ENCODE measurements at regions not wholly inside any gene's neighbourhood (a gene's known extent, or its start where the extent isn't known, plus 50 kb on each side); places are given as distances from the start of the nearest gene placed in this dataset.

GRCh38 chr16:9309844-9310243, 218.4 kb downstream of the HAPSTR1 start:
- dilution Hi-C loops (cut with MboI; ENCODE audit: extremely low pct_ligation_motif_present, low sequenced_read_pairs) (no loop called here), intact Hi-C loops (cut with micrococcal nuclease) (no loop called here)
- BruUV-seq (replicated peaks) = no TSS peak
- no peak overlapping the region for H3K4me3 ChIP-seq (replicated peaks in 1 of 3; ENCODE audit: insufficient read depth in 1 of 3, low read depth in 1 of 3, low read length in 3 of 3)
- no peak overlapping the region for H3K9ac ChIP-seq (replicated peaks; ENCODE audit: extremely low read depth, insufficient read depth, low read length)
- H3K27me3 ChIP-seq (ENCODE audit: control insufficient read depth in 2 of 2, insufficient read depth in 2 of 2, low read length in 2 of 2) = no peaks in the 10 kb centered on the region
- no peaks in the 10 kb centered on the region for H3K79me2 ChIP-seq (ENCODE audit: control insufficient read depth, insufficient read depth, low read length)
- H4K20me1 ChIP-seq (replicated peaks; ENCODE audit: control insufficient read depth, extremely low read depth, insufficient read depth, low read length) = no peaks in the 10 kb centered on the region
- ChIA-PET POLR2A (no interaction called here), CTCF (no interaction called here)
- H3K36me3 ChIP-seq (ENCODE audit: control insufficient read depth in 2 of 2, extremely low read depth in 1 of 2, insufficient read depth in 2 of 2, low read length in 2 of 2) = no peaks in the 10 kb centered on the region
- no peaks in the 10 kb centered on the region for H3K9me1 ChIP-seq (replicated peaks; ENCODE audit: control insufficient read depth, extremely low read depth, insufficient read depth, low read length)
- FAIRE-seq = no peak
- no peak overlapping the region for H2AFZ ChIP-seq (ENCODE audit: low read depth, low read length)
- DNase-seq (ENCODE audit: low read depth, low spot score) = no peak
- no peak overlapping the region for H3K4me2 ChIP-seq (ENCODE audit: insufficient read depth, low read length)
- no peaks in the 10 kb centered on the region for H3K9me3 ChIP-seq (replicated peaks; ENCODE audit: control insufficient read depth, insufficient read depth, low read length)
- H3K4me1 ChIP-seq (ENCODE audit: control insufficient read depth, extremely low read depth, insufficient read depth, low read length) = no peaks in the 10 kb centered on the region
- TF ChIP-seq POLR2AphosphoS5 (IDR thresholded peaks at IDR 0.05; ENCODE audit: insufficient read depth, low read depth, low read length) (no peak), JUN (IDR thresholded peaks at IDR 0.05; ENCODE audit: borderline replicate concordance, insufficient read depth, insufficient read length, low read depth) (no peak), EZH2 (IDR thresholded peaks at IDR 0.05; ENCODE audit: borderline replicate concordance, low read depth, low read length, severe bottlenecking) (no peak), GATA2 (IDR thresholded peaks at IDR 0.05; ENCODE audit: insufficient read depth, insufficient read length, low read depth, low read length) (no peak), POLR2A (IDR thresholded peaks at IDR 0.05; ENCODE audit: low read depth, low read length) (no peak), FOS (IDR thresholded peaks at IDR 0.05; ENCODE audit: borderline replicate concordance, insufficient read depth, low read length) (no peak), MYC (IDR thresholded peaks at IDR 0.05; ENCODE audit: low read depth, low read length) (no peak)
- TF ChIP-seq, protein P1, sequence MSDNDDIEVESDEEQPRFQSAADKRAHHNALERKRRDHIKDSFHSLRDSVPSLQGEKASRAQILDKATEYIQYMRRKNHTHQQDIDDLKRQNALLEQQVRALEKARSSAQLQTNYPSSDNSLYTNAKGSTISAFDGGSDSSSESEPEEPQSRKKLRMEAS (IDR thresholded peaks at IDR 0.05; ENCODE audit: insufficient read depth, insufficient read length) = no peak
- TF ChIP-seq, protein P2, sequence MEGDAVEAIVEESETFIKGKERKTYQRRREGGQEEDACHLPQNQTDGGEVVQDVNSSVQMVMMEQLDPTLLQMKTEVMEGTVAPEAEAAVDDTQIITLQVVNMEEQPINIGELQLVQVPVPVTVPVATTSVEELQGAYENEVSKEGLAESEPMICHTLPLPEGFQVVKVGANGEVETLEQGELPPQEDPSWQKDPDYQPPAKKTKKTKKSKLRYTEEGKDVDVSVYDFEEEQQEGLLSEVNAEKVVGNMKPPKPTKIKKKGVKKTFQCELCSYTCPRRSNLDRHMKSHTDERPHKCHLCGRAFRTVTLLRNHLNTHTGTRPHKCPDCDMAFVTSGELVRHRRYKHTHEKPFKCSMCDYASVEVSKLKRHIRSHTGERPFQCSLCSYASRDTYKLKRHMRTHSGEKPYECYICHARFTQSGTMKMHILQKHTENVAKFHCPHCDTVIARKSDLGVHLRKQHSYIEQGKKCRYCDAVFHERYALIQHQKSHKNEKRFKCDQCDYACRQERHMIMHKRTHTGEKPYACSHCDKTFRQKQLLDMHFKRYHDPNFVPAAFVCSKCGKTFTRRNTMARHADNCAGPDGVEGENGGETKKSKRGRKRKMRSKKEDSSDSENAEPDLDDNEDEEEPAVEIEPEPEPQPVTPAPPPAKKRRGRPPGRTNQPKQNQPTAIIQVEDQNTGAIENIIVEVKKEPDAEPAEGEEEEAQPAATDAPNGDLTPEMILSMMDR (IDR thresholded peaks at IDR 0.05; ENCODE audit: extremely low read depth in 1 of 2, insufficient read depth in 1 of 2, low read depth in 1 of 2, low read length in 2 of 2) = no peak
- no peak overlapping the region for H3K27ac ChIP-seq (ENCODE audit: insufficient read depth, low read depth, low read length)
